ENCODE measurements at regions not wholly inside any gene's neighbourhood (a gene's known extent, or its start where the extent isn't known, plus 50 kb on each side); places are given as distances from the start of the nearest gene placed in this dataset.
"Not testable (repeated sequence)": the region's sequence is repeated elsewhere in the genome, so short reads cannot be mapped to it uniquely, and the experiment has no call there.

GRCh38 chrX:93875621-93876282 lies 201.7 kb downstream of the FAM133A start:
- Histone ChIP-seq H3K4me1 (ENCODE audit: control insufficient read depth in 4 of 4, insufficient read depth in 4 of 4, low read length in 3 of 4) (no peaks in the 10 kb centered on the region), H3K27ac (ENCODE audit: low read depth in 1 of 2, low read length in 2 of 2) (no peak overlapping the region), H3K4me3 (ENCODE audit: low read depth in 1 of 3, low read length in 3 of 3) (no peak overlapping the region), H3K9ac (ENCODE audit: low read depth in 1 of 2, low read length in 2 of 2) (no peak overlapping the region), H3K9me3 (ENCODE audit: control insufficient read depth in 4 of 4, low read length in 3 of 4) (no peaks in the 10 kb centered on the region), H3K27me3 (ENCODE audit: control insufficient read depth in 4 of 4, insufficient read depth in 4 of 4, low read length in 3 of 4) (peaks cover 0 to 3% (median 0%) of the 10 kb centered on the region in 4 donors), H3K36me3 (ENCODE audit: control insufficient read depth in 4 of 4, insufficient read depth in 3 of 4, low read depth in 1 of 4, low read length in 3 of 4) (no peaks in the 10 kb centered on the region)
- TF ChIP-seq ATF3 (IDR thresholded peaks at IDR 0.05) (no peak), REST (IDR thresholded peaks at IDR 0.05) (no peak), GABPA (IDR thresholded peaks at IDR 0.05 in 1 of 2, conservative IDR thresholded peaks at IDR 0.05 in 1 of 2) (no peak)
- DNase-seq (ENCODE audit: low spot score): no peak
- 73% methylated on average over 4 of the region's 4 CpGs for WGBS

GRCh38 chrX:93921041-93921440 lies 247.0 kb downstream of the FAM133A start:
- H3K9me3 ChIP-seq (ENCODE audit: control insufficient read depth in 4 of 4, low read length in 3 of 4); H3K4me3 ChIP-seq (ENCODE audit: low read depth in 1 of 3, low read length in 3 of 3); H3K4me1 ChIP-seq (ENCODE audit: control insufficient read depth in 4 of 4, insufficient read depth in 4 of 4, low read length in 3 of 4); H3K36me3 ChIP-seq (ENCODE audit: control insufficient read depth in 4 of 4, insufficient read depth in 3 of 4, low read depth in 1 of 4, low read length in 3 of 4); DNase-seq (ENCODE audit: low spot score); H3K9ac ChIP-seq (ENCODE audit: low read depth in 1 of 2, low read length in 2 of 2); H3K27me3 ChIP-seq (ENCODE audit: control insufficient read depth in 4 of 4, insufficient read depth in 4 of 4, low read length in 3 of 4); H3K27ac ChIP-seq (ENCODE audit: low read depth in 1 of 2, low read length in 2 of 2): not testable (repeated sequence)
- 88% methylated on average over 4 of the region's 4 CpGs for WGBS

GRCh38 chrX:93932471-93933220 lies 258.6 kb downstream of the FAM133A start:
- no peak overlapping the region for H3K27ac ChIP-seq (ENCODE audit: low read depth in 1 of 2, low read length in 2 of 2)
- H3K27me3 ChIP-seq (ENCODE audit: control insufficient read depth in 4 of 4, insufficient read depth in 4 of 4, low read length in 3 of 4): no peaks in the 10 kb centered on the region
- 52% methylated on average over 5 of the region's 5 CpGs for whole genome bisulfite sequencing
- no peaks in the 10 kb centered on the region for H3K36me3 ChIP-seq (ENCODE audit: control insufficient read depth in 4 of 4, insufficient read depth in 3 of 4, low read depth in 1 of 4, low read length in 3 of 4)
- TF ChIP-seq YY1 (IDR thresholded peaks at IDR 0.05): no peak
- no peak for TF ChIP-seq SP1 (IDR thresholded peaks at IDR 0.05)
- TF ChIP-seq RXRA (IDR thresholded peaks at IDR 0.05): no peak
- no peak overlapping the region for H3K4me3 ChIP-seq (ENCODE audit: low read depth in 1 of 3, low read length in 3 of 3)
- H3K9ac ChIP-seq (ENCODE audit: low read depth in 1 of 2, low read length in 2 of 2): no peak overlapping the region
- H3K4me1 ChIP-seq (ENCODE audit: control insufficient read depth in 4 of 4, insufficient read depth in 4 of 4, low read length in 3 of 4): no peaks in the 10 kb centered on the region
- no peak for DNase-seq (ENCODE audit: low spot score)
- H3K9me3 ChIP-seq (ENCODE audit: control insufficient read depth in 4 of 4, low read length in 3 of 4): no peaks in the 10 kb centered on the region

- no peak for DNase-seq (ENCODE audit: low spot score)
- no peak for TF ChIP-seq RXRA (IDR thresholded peaks at IDR 0.05)
- no peak for TF ChIP-seq FOXA1 (IDR thresholded peaks at IDR 0.05)
- no peak for TF ChIP-seq JUND (IDR thresholded peaks at IDR 0.05)
Measured at GRCh38 chrX:93977641-93978040, 303.6 kb downstream of the FAM133A start.

More at GRCh38 chrX:93977641-93978040, 303.6 kb downstream of the FAM133A start:
- no peak overlapping the region for H3K27ac ChIP-seq (ENCODE audit: low read depth in 1 of 2, low read length in 2 of 2)
- peaks cover 0 to 2% (median 0%) of the 10 kb centered on the region in 4 donors for H3K9me3 ChIP-seq (ENCODE audit: control insufficient read depth in 4 of 4, low read length in 3 of 4)
- H3K4me3 ChIP-seq (ENCODE audit: low read depth in 1 of 3, low read length in 3 of 3): no peak overlapping the region
- H3K36me3 ChIP-seq (ENCODE audit: control insufficient read depth in 4 of 4, insufficient read depth in 3 of 4, low read depth in 1 of 4, low read length in 3 of 4): no peaks in the 10 kb centered on the region
- H3K4me1 ChIP-seq (ENCODE audit: control insufficient read depth in 4 of 4, insufficient read depth in 4 of 4, low read length in 3 of 4): no peaks in the 10 kb centered on the region
- H3K27me3 ChIP-seq (ENCODE audit: control insufficient read depth in 4 of 4, insufficient read depth in 4 of 4, low read length in 3 of 4): peaks cover 0 to 2% (median 0%) of the 10 kb centered on the region in 4 donors
- H3K9ac ChIP-seq (ENCODE audit: low read depth in 1 of 2, low read length in 2 of 2): no peak overlapping the region

Measured in liver (tissue), 7 donors.